Heart left ventricle (tissue), 16 donors: ENCODE measurements at regions not wholly inside any gene's neighbourhood (a gene's known extent, or its start where the extent isn't known, plus 50 kb on each side); places are given as distances from the start of the nearest gene placed in this dataset.

Experiments used
- ATAC-seq, 4 donors: fragments of 200-7000 bp; cut with Tn5 transposase; one replicate each; pipeline ENCODE4 v1.9.1; 2020 to 2022; ENCODE audit warnings: moderate library complexity in 4 of 4, mild to moderate bottlenecking in 3 of 4, moderate number of reproducible peaks in 1 of 4
- DNase-seq, 5 donors: peaks; one replicate each; pipeline ENCODE4 v3.0.0-alpha.2; 2020
- H3K27ac ChIP-seq, 12 donors: fragments of 200-600 bp; sonication (generic) in 4 of 12; one replicate each; pipeline versions ENCODE4 v1.5.0 to v1.8.0; 2016 to 2022; ENCODE audit warnings: mild to moderate bottlenecking in 2 of 12
- H3K27me3 ChIP-seq, 9 donors: fragments of 200-600 bp; sonication (generic) in 2 of 9; one replicate each; pipeline versions ENCODE4 v1.5.1 to v1.8.0; 2016 to 2022; ENCODE audit warnings: mild to moderate bottlenecking in 3 of 9
- H3K36me3 ChIP-seq, 9 donors: fragments of 200-600 bp; sonication (generic) in 2 of 9; one replicate each; pipeline versions ENCODE4 v1.5.0 to v1.8.0; 2018 to 2022; ENCODE audit warnings: mild to moderate bottlenecking in 2 of 9
- H3K4me1 ChIP-seq, 12 donors: fragments of 200-600 bp; sonication (generic) in 4 of 12; one replicate each; pipeline versions ENCODE4 v1.5.0 to v1.8.0; 2016 to 2022; ENCODE audit warnings: mild to moderate bottlenecking in 3 of 12
- H3K4me3 ChIP-seq, 12 donors: fragments of 200-600 bp; sonication (generic) in 4 of 12; one replicate each; pipeline versions ENCODE4 v1.5.0 to v1.8.0; 2017 to 2022; ENCODE audit warnings: mild to moderate bottlenecking in 9 of 12, moderate library complexity in 4 of 12
- H3K9me3 ChIP-seq, 12 donors: fragments of 200-600 bp; sonication (generic) in 4 of 12; one replicate each; pipeline versions ENCODE4 v1.5.0 to v1.8.0; 2016 to 2022; ENCODE audit warnings: mild to moderate bottlenecking in 1 of 12
- POLR2A ChIP-seq, 2 donors: fragments of 450-650 bp; IDR thresholded peaks; one replicate each; pipeline ENCODE4 v1.6.1; 2017; ENCODE audit warnings: antibody characterized with exemption in 2 of 2, mild to moderate bottlenecking in 2 of 2, moderate library complexity in 2 of 2
- WGBS, 4 donors: extraction: QIAGEN DNeasy Blood & Tissue Kit in 2 of 4; methylation state at CpG; one replicate each; pipeline versions ENCODE4 v1.1.5 to v1.1.7; 2013 to 2018; 5-methylcytosine and 5-hydroxymethylcytosine counted together
- intact Hi-C, 10 donors: fragments of 100-400 bp; cut with DNase I; formaldehyde crosslinking; loops; one replicate each; pipeline versions ENCODE4 v1.11.1 to v1.14.2; 2022
- TF ChIP-seq, protein P1 (sequence below), 12 donors: fragments of 200-600 bp; sonication (generic) in 4 of 12; IDR thresholded peaks; one replicate each; pipeline versions ENCODE4 v1.5.0 to v1.8.0; 2018 to 2022; ENCODE audit warnings: antibody characterized with exemption in 12 of 12, mild to moderate bottlenecking in 5 of 12
- donor health status: ischemic (EF 13 %, LVEDD 7.1; RV severe dilation, severe dysfunction).
- donor health status: healthy with polysubstance abuse.
- donor health status: DM: no; HTN: yes; CAD: no.
- donor health status: DM: no; HTN: no; CAD: no.
- donor health status: ischemic (EF 25% LVEDD 6.9; RV normal size, moderate dysfunction).
- donor health status: ischemic (EF 25% LVEDD 5.7; RV mildly dilated, moderate dysfunction).
- donor health status: healthy.
- donor health status: DM: yes; HTN: yes; CAD: no.
- donor health status: ischemic (EF 35%, LVEDD 5.7; RV mildly dilated, moderate dysfunction).
- donor health status: nonischemic (EF 11% LVEDD 7.7; RV severe dilation, severe dysfunction).
- donor health status: DM: yes; HTN: yes; CAD: no.
- donor health status: PGD.
- donor health status: ischemic (EF 29% LVEDD 5.4; RV normal size, mild dysfunction).
- donor health status: nonischemic (EF 23%, LVEDD 6.1; RV moderate dilation, normal function).

DNA sequence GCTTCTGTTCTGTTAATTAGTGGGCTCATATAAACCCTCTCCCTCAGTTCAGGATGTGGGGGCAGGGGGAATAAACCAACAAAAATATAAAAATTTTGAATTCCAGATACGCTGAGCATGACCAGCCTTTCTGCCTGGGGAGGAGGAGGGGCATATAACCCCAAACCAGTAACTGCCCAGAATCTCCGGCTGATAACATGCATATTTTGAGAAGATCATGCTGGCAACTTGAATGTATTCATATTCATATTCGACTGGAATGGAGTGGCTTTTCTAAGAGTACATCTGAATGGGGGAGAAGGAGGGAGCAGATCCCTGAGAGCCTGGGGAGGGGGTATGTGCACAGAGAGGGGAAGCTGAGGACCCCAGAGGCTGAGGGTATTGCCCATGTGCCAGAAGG lies 54.5 kb upstream of the LCTL start:
- WGBS, 4 donors, result 65 to 75% (median 72%) methylated on average over 3 of the region's 3 CpGs
- no peak overlapping the region for H3K4me3 ChIP-seq
- no peaks in the 10 kb centered on the region for H3K36me3 ChIP-seq
- H3K27ac ChIP-seq, result peak overlapping the region in 6 of 12 donors; percentile 14 to 87 (median 66)
- TF ChIP-seq, protein P1, sequence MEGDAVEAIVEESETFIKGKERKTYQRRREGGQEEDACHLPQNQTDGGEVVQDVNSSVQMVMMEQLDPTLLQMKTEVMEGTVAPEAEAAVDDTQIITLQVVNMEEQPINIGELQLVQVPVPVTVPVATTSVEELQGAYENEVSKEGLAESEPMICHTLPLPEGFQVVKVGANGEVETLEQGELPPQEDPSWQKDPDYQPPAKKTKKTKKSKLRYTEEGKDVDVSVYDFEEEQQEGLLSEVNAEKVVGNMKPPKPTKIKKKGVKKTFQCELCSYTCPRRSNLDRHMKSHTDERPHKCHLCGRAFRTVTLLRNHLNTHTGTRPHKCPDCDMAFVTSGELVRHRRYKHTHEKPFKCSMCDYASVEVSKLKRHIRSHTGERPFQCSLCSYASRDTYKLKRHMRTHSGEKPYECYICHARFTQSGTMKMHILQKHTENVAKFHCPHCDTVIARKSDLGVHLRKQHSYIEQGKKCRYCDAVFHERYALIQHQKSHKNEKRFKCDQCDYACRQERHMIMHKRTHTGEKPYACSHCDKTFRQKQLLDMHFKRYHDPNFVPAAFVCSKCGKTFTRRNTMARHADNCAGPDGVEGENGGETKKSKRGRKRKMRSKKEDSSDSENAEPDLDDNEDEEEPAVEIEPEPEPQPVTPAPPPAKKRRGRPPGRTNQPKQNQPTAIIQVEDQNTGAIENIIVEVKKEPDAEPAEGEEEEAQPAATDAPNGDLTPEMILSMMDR (IDR thresholded peaks at IDR 0.05), result no peak
- no peak for TF ChIP-seq POLR2A (IDR thresholded peaks at IDR 0.05)
- peaks cover 0 to 10% (median 0%) of the 10 kb centered on the region in 9 donors for H3K27me3 ChIP-seq
- ATAC-seq, result no peak
- intact Hi-C loops, result loop anchor here in 1 of 10 donors (5.0 kb wide), 1 partner anchor 42 kb away; no protein-coding TSS in a partner anchor
- peaks cover 0 to 61% (median 38%) of the 10 kb centered on the region in 12 donors for H3K4me1 ChIP-seq
- no peak for DNase-seq
- H3K9me3 ChIP-seq, result no peaks in the 10 kb centered on the region

- 89 to 95% (median 91%) methylated on average over 6 of the region's 6 CpGs for WGBS, 4 donors
These were observed 55.0 kb upstream of the LCTL start for GRCh38 chr15:66620744-66621344.

GRCh38 chr15:66621491-66622467 lies 56.0 kb upstream of the LCTL start:
- DNase-seq, result no peak
- intact Hi-C loops, result loop anchor here in 1 of 10 donors (5.0 kb wide), 1 partner anchor 41 kb away; no protein-coding TSS in a partner anchor
- Histone ChIP-seq H3K4me3 (peak overlapping the region in 9 of 12 donors; percentile 14 to 50 (median 39)), H3K4me1 (peaks cover 0 to 54% (median 37%) of the 10 kb centered on the region in 12 donors), H3K27ac (peak overlapping the region in 9 of 12 donors; percentile 40 to 80 (median 64)), H3K27me3 (peaks cover 0 to 10% (median 0%) of the 10 kb centered on the region in 9 donors), H3K9me3 (no peaks in the 10 kb centered on the region), H3K36me3 (no peaks in the 10 kb centered on the region)
- TF ChIP-seq, protein P1 (IDR thresholded peaks at IDR 0.05), result no peak
- TF ChIP-seq POLR2A (IDR thresholded peaks at IDR 0.05), result no peak
- ATAC-seq, result peak in 1 of 4 donors; percentile 19
- 20 to 29% (median 25%) methylated on average over 33 to 75 of the region's 75 CpGs for WGBS, 4 donors

More at GRCh38 chr15:66620744-66621344, 55.0 kb upstream of the LCTL start:
- peaks cover 0 to 10% (median 0%) of the 10 kb centered on the region in 9 donors for H3K27me3 ChIP-seq
- H3K27ac ChIP-seq, result peak overlapping the region in 6 of 12 donors; percentile 60 to 80 (median 66)
- ATAC-seq (no peak), DNase-seq (no peak)
- TF ChIP-seq POLR2A (IDR thresholded peaks at IDR 0.05), result no peak
- TF ChIP-seq, protein P1 (IDR thresholded peaks at IDR 0.05), result no peak
- no peaks in the 10 kb centered on the region for H3K9me3 ChIP-seq
- H3K4me1 ChIP-seq, result peaks cover 0 to 61% (median 38%) of the 10 kb centered on the region in 12 donors
- H3K36me3 ChIP-seq, result no peaks in the 10 kb centered on the region
- intact Hi-C loops, result loop anchor here in 1 of 10 donors (5.0 kb wide), 1 partner anchor 41 kb away; no protein-coding TSS in a partner anchor
- H3K4me3 ChIP-seq, result no peak overlapping the region
